Parathyroid adenoma (tissue), 2 donors: ENCODE measurements at regions not wholly inside any gene's neighbourhood (a gene's known extent, or its start where the extent isn't known, plus 50 kb on each side); places are given as distances from the start of the nearest gene placed in this dataset.

Source experiments
- H2AFZ ChIP-seq: fragments of 300-600 bp; sonication (generic); one replicate; pipeline ENCODE4 v1.7.0; 2017; ENCODE audit warnings: antibody characterized with exemption, mild to moderate bottlenecking
- H3K27ac ChIP-seq: fragments of 300-600 bp; sonication (generic); one replicate; pipeline ENCODE4 v1.7.0; 2017
- H3K27me3 ChIP-seq: fragments of 300-600 bp; sonication (generic); one replicate; pipeline ENCODE4 v1.7.0; 2017; ENCODE audit warnings: low read length; ENCODE audit not compliant: control insufficient read depth, insufficient read depth
- H3K36me3 ChIP-seq: fragments of 300-600 bp; sonication (generic); one replicate; pipeline ENCODE4 v1.7.0; 2017; ENCODE audit warnings: low read length; ENCODE audit not compliant: control insufficient read depth, insufficient read depth
- H3K4me1 ChIP-seq: fragments of 300-600 bp; sonication (generic); one replicate; pipeline ENCODE4 v1.7.0; 2017; ENCODE audit warnings: control low read depth
- H3K4me2 ChIP-seq: fragments of 300-600 bp; sonication (generic); one replicate; pipeline ENCODE4 v1.7.0; 2017; ENCODE audit warnings: low read length
- H3K4me3 ChIP-seq: fragments of 300-600 bp; sonication (generic); one replicate; pipeline ENCODE4 v1.7.0; 2017; ENCODE audit warnings: low read depth, low read length
- H3K79me2 ChIP-seq: fragments of 300-600 bp; sonication (generic); one replicate; pipeline ENCODE4 v1.7.0; 2017; ENCODE audit warnings: control low read depth
- H3K9ac ChIP-seq: fragments of 300-600 bp; sonication (generic); one replicate; pipeline ENCODE4 v1.7.0; 2017; ENCODE audit warnings: mild to moderate bottlenecking
- H3K9me3 ChIP-seq: fragments of 300-600 bp; sonication (generic); one replicate; pipeline ENCODE4 v1.7.0; 2017; ENCODE audit warnings: low read length; ENCODE audit not compliant: control insufficient read depth
- TF ChIP-seq, protein P1 (sequence below): fragments of 300-600 bp; sonication (generic); IDR thresholded peaks from one replicate; pipeline ENCODE4 v1.7.0; 2017; ENCODE audit warnings: antibody characterized with exemption, mild to moderate bottlenecking
- donor health status: primary hyperparathyroidism.

GRCh38 chr2:187011206-187011832 is 162.3 kb upstream of the ZSWIM2 start:
- Histone ChIP-seq H3K4me1 (no peaks in the 10 kb centered on the region), H3K9me3 (no peaks in the 10 kb centered on the region), H3K4me2 (no peak overlapping the region), H3K9ac (no peak overlapping the region), H3K36me3 (no peaks in the 10 kb centered on the region), H3K27ac (no peak overlapping the region), H3K4me3 (no peak overlapping the region), H3K79me2 (no peaks in the 10 kb centered on the region), H3K27me3 (no peaks in the 10 kb centered on the region), H2AFZ (no peak overlapping the region)
- TF ChIP-seq, protein P1, sequence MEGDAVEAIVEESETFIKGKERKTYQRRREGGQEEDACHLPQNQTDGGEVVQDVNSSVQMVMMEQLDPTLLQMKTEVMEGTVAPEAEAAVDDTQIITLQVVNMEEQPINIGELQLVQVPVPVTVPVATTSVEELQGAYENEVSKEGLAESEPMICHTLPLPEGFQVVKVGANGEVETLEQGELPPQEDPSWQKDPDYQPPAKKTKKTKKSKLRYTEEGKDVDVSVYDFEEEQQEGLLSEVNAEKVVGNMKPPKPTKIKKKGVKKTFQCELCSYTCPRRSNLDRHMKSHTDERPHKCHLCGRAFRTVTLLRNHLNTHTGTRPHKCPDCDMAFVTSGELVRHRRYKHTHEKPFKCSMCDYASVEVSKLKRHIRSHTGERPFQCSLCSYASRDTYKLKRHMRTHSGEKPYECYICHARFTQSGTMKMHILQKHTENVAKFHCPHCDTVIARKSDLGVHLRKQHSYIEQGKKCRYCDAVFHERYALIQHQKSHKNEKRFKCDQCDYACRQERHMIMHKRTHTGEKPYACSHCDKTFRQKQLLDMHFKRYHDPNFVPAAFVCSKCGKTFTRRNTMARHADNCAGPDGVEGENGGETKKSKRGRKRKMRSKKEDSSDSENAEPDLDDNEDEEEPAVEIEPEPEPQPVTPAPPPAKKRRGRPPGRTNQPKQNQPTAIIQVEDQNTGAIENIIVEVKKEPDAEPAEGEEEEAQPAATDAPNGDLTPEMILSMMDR, result no peak

- Histone ChIP-seq H3K36me3 (no peaks in the 10 kb centered on the region), H3K27ac (no peak overlapping the region), H3K4me1 (no peaks in the 10 kb centered on the region), H3K79me2 (no peaks in the 10 kb centered on the region), H3K9me3 (no peaks in the 10 kb centered on the region), H3K9ac (no peak overlapping the region), H3K4me2 (no peak overlapping the region), H2AFZ (no peak overlapping the region), H3K4me3 (no peak overlapping the region), H3K27me3 (no peaks in the 10 kb centered on the region)
- TF ChIP-seq, protein P1, result no peak
Measured at GRCh38 chr2:187009483-187010239, 160.7 kb upstream of the ZSWIM2 start.

DNA sequence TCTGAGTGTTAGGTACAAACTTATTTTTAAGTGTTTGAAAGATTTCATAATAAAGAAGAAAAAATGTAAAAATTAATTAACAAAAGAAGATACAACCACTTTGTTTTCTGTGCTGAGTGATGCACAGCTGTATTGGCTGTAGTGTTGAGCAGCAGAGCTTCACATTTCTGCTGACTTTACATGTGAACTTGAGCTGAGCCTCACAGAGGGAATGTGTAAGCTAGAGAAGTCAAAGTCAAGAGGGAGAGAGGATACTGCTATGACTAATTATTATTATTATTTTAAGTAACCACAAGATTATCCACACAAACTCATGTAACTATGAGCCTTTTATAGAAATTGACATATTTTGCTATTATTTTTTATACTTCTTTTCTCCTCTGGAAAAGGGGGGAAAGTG is 159.1 kb upstream of the ZSWIM2 start:
- no peak overlapping the region for H3K9ac ChIP-seq
- TF ChIP-seq, protein P1, result no peak
- no peak overlapping the region for H3K4me3 ChIP-seq
- H3K27me3 ChIP-seq, result no peaks in the 10 kb centered on the region
- no peak overlapping the region for H3K4me2 ChIP-seq
- H3K79me2 ChIP-seq, result no peaks in the 10 kb centered on the region
- H3K9me3 ChIP-seq, result no peaks in the 10 kb centered on the region
- no peaks in the 10 kb centered on the region for H3K4me1 ChIP-seq
- H3K27ac ChIP-seq, result no peak overlapping the region
- no peaks in the 10 kb centered on the region for H3K36me3 ChIP-seq
- H2AFZ ChIP-seq, result no peak overlapping the region

DNA sequence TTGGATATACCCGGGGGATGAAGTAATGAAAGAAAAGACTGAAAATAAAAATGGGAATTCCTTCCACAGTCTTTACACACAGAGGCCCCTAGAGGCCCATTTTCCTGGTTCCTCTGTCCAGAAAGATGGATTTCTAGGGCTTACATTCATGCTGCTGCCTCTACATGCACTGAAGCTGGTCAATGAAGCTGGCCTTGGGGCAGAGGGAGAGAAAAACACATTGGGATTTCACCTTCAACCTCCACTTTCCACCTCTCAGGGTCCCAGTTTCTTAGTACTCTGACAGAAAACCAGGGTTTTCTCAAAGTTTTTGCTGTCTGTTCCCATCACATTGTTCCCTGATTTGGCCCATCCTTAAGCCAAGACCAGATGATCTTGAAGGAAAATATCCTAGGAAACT is 154.6 kb upstream of the ZSWIM2 start:
- Histone ChIP-seq H3K9me3 (no peaks in the 10 kb centered on the region), H3K4me1 (no peaks in the 10 kb centered on the region), H3K27me3 (no peaks in the 10 kb centered on the region), H3K9ac (no peak overlapping the region), H3K36me3 (no peaks in the 10 kb centered on the region), H3K79me2 (no peaks in the 10 kb centered on the region), H3K27ac (no peak overlapping the region), H3K4me2 (no peak overlapping the region), H3K4me3 (no peak overlapping the region), H2AFZ (no peak overlapping the region)
- TF ChIP-seq, protein P1, result no peak
